Panc1 (cell line): ENCODE measurements at regions not wholly inside any gene's neighbourhood (a gene's known extent, or its start where the extent isn't known, plus 50 kb on each side); places are given as distances from the start of the nearest gene placed in this dataset.

Source experiments
- ATAC-seq: fragments of 200-7000 bp; cut with Tn5 transposase; 2 replicates; pipeline ENCODE4 v1.9.1; 2020; ENCODE audit warnings: mild to moderate bottlenecking, moderate library complexity
- BruUV-seq: library from RNA; stranded (reverse); fragments of 400-500 nt; replicated peaks from 2 replicates; lab custom pipeline; 2021; lab: Mats Ljungman, UMichigan
- CTCF ChIA-PET: fragments of 300-600 bp; sonication (Branson Sonifier 250); formaldehyde crosslinking; loops from one replicate; lab custom pipeline; 2022; ENCODE audit warnings: antibody characterized with exemption; lab: Charles Lee
- POLR2A ChIA-PET: fragments of 300-600 bp; sonication (Branson Sonifier 250); formaldehyde crosslinking; loops from one replicate; lab custom pipeline; 2022; ENCODE audit warnings: antibody characterized with exemption; lab: Charles Lee
- DNase-seq: peaks from one replicate; pipeline ENCODE4 v3.0.0-alpha.2; 2010; ENCODE audit warnings: low read depth, low spot score
- H3K27ac ChIP-seq: 2 replicates; pipeline ENCODE4 v1.5.1; 2011; ENCODE audit warnings: mild to moderate bottlenecking, low read length, inconsistent platforms
- H3K27me3 ChIP-seq: fragments of 200-500 bp; sonication (Bioruptor generic); 2 replicates; pipeline ENCODE4 v1.6.0; 2014; ENCODE audit warnings: low read length, inconsistent platforms; ENCODE audit not compliant: control insufficient read depth, insufficient read depth
- H3K36me3 ChIP-seq: fragments of 200-500 bp; sonication (Bioruptor generic); 2 replicates; pipeline ENCODE4 v1.5.1; 2014; ENCODE audit warnings: inconsistent platforms, mild to moderate bottlenecking, low read length, moderate library complexity; ENCODE audit not compliant: control insufficient read depth, insufficient read depth
- H3K4me1 ChIP-seq: 2 replicates; pipeline ENCODE4 v1.5.1; 2011; ENCODE audit warnings: inconsistent platforms, mild to moderate bottlenecking, low read length, moderate library complexity; ENCODE audit not compliant: control insufficient read depth, insufficient read depth
- H3K4me3 ChIP-seq, 2 experiments: 2 replicates each; pipeline ENCODE4 v1.5.1; 2011 to 2012; ENCODE audit warnings: low read depth in 2 of 2, low read length in 2 of 2, mild to moderate bottlenecking in 2 of 2, inconsistent platforms in 1 of 2, moderate library complexity in 1 of 2
- H3K9me3 ChIP-seq: fragments of 200-500 bp; sonication (Bioruptor generic); 2 replicates; pipeline ENCODE4 v1.5.1; 2014; ENCODE audit warnings: low read depth, mild to moderate bottlenecking, inconsistent platforms, low read length, moderate library complexity; ENCODE audit not compliant: control insufficient read depth, insufficient read depth
- CTCF ChIP-seq: fragments of 450-650 bp; IDR thresholded peaks from 2 replicates; pipeline ENCODE4 v1.5.1; 2017; ENCODE audit warnings: mild to moderate bottlenecking
- POLR2AphosphoS5 ChIP-seq: IDR thresholded peaks from 2 replicates; pipeline ENCODE4 v1.6.1; 2012; ENCODE audit warnings: mild to moderate bottlenecking, low read depth, low read length, moderate library complexity
- SIN3A ChIP-seq: IDR thresholded peaks from 2 replicates; pipeline ENCODE4 v1.6.1; 2012; ENCODE audit warnings: low read depth, mild to moderate bottlenecking, low read length, moderate library complexity, borderline replicate concordance; ENCODE audit not compliant: insufficient read depth
- TCF7L2 ChIP-seq: IDR thresholded peaks from 2 replicates; pipeline ENCODE4 v1.6.1; 2011; ENCODE audit warnings: mild to moderate bottlenecking, low read depth, low read length, inconsistent platforms
- in situ Hi-C: cut with HindIII; loops from 2 replicates; pipeline ENCODE4 v1.10.0; 2016; ENCODE audit warnings: low sequenced_read_pairs, low pct_unique_long_range_greater_than_20kb
- intact Hi-C: fragments of 100-400 bp; cut with micrococcal nuclease; formaldehyde crosslinking; loops from one replicate; pipeline ENCODE4 v1.10.0; 2022; ENCODE audit not compliant: unreplicated experiment
- TF ChIP-seq, protein P1 (sequence below), 2 experiments: IDR thresholded peaks; 2 replicates each; pipeline ENCODE4 v1.6.1; 2011 to 2012; ENCODE audit warnings: low read depth in 2 of 2, control low read depth in 1 of 2, low read length in 1 of 2, mild to moderate bottlenecking in 1 of 2, moderate library complexity in 1 of 2; ENCODE audit not compliant: insufficient read depth in 1 of 2

GRCh38 chr16:13332713-13333255, 431.4 kb downstream of the SHISA9 start:
- intact Hi-C loops (no loop called here), in situ Hi-C loops (no loop called here)
- no peak for ATAC-seq
- Histone ChIP-seq H3K27me3 (no peaks in the 10 kb centered on the region), H3K9me3 (no peaks in the 10 kb centered on the region), H3K27ac (no peak overlapping the region), H3K36me3 (no peaks in the 10 kb centered on the region), H3K4me1 (no peaks in the 10 kb centered on the region), H3K4me3 (no peak overlapping the region)
- CTCF ChIA-PET, result interaction anchor here (0.5 kb wide), 1 partner anchor 156 kb away, joined by 4 read pairs; no protein-coding TSS in a partner anchor
- POLR2A ChIA-PET, result no interaction called here
- DNase-seq, result no peak
- no TSS peak for BruUV-seq
- no peak for TF ChIP-seq CTCF

GRCh38 chr16:13333336-13333735, 431.9 kb downstream of the SHISA9 start:
- intact Hi-C loops (no loop called here), in situ Hi-C loops (no loop called here)
- ATAC-seq, result no peak
- Histone ChIP-seq H3K9me3 (no peaks in the 10 kb centered on the region), H3K4me1 (no peaks in the 10 kb centered on the region), H3K36me3 (no peaks in the 10 kb centered on the region), H3K27me3 (no peaks in the 10 kb centered on the region), H3K27ac (no peak overlapping the region), H3K4me3 (no peak overlapping the region)
- BruUV-seq, result no TSS peak
- CTCF ChIA-PET, result no interaction called here
- TF ChIP-seq CTCF, result no peak
- no peak for TF ChIP-seq TCF7L2
- TF ChIP-seq POLR2AphosphoS5, result no peak
- no peak for TF ChIP-seq SIN3A
- TF ChIP-seq, protein P1, sequence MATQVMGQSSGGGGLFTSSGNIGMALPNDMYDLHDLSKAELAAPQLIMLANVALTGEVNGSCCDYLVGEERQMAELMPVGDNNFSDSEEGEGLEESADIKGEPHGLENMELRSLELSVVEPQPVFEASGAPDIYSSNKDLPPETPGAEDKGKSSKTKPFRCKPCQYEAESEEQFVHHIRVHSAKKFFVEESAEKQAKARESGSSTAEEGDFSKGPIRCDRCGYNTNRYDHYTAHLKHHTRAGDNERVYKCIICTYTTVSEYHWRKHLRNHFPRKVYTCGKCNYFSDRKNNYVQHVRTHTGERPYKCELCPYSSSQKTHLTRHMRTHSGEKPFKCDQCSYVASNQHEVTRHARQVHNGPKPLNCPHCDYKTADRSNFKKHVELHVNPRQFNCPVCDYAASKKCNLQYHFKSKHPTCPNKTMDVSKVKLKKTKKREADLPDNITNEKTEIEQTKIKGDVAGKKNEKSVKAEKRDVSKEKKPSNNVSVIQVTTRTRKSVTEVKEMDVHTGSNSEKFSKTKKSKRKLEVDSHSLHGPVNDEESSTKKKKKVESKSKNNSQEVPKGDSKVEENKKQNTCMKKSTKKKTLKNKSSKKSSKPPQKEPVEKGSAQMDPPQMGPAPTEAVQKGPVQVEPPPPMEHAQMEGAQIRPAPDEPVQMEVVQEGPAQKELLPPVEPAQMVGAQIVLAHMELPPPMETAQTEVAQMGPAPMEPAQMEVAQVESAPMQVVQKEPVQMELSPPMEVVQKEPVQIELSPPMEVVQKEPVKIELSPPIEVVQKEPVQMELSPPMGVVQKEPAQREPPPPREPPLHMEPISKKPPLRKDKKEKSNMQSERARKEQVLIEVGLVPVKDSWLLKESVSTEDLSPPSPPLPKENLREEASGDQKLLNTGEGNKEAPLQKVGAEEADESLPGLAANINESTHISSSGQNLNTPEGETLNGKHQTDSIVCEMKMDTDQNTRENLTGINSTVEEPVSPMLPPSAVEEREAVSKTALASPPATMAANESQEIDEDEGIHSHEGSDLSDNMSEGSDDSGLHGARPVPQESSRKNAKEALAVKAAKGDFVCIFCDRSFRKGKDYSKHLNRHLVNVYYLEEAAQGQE (IDR thresholded peaks at IDR 0.05; ENCODE audit: insufficient read depth in 1 of 2, low read depth in 2 of 2, low read length in 1 of 2), result no peak
- POLR2A ChIA-PET, result no interaction called here
- no peak for DNase-seq
